ENCODE measurements at regions not wholly inside any gene's neighbourhood (a gene's known extent, or its start where the extent isn't known, plus 50 kb on each side); places are given as distances from the start of the nearest gene placed in this dataset.
"Not testable (repeated sequence)": the region's sequence is repeated elsewhere in the genome, so short reads cannot be mapped to it uniquely, and the experiment has no call there.

GRCh38 chr13:87553142-87553541 is 118.0 kb upstream of the SLITRK5 start:
- no peak overlapping the region for H3K4me3 ChIP-seq (ENCODE audit: insufficient read depth, low read depth, low read length)
- H3K36me3 ChIP-seq (ENCODE audit: control insufficient read depth, insufficient read depth, low read length): no peaks in the 10 kb centered on the region
- H3K27me3 ChIP-seq (ENCODE audit: control insufficient read depth, insufficient read depth, low read length, poor library complexity, severe bottlenecking): no peaks in the 10 kb centered on the region
- no peak overlapping the region for H3K27ac ChIP-seq (ENCODE audit: insufficient read depth, low read depth, low read length, poor library complexity, severe bottlenecking)
- H3K9me3 ChIP-seq (ENCODE audit: control insufficient read depth, low read length): no peaks in the 10 kb centered on the region
- H3K4me1 ChIP-seq (ENCODE audit: control insufficient read depth, insufficient read depth, low read length): no peaks in the 10 kb centered on the region
- 95 to 98% methylated on average over 3 of the region's 3 CpGs for WGBS, 2 experiments

GRCh38 chr13:87554045-87554444 is 117.1 kb upstream of the SLITRK5 start:
- whole genome bisulfite sequencing, 2 experiments: 91 to 98% methylated on average over 2 of the region's 3 CpGs
- H3K4me3 ChIP-seq (ENCODE audit: insufficient read depth, low read depth, low read length): no peak overlapping the region

GRCh38 chr13:87557788-87558187 is 113.4 kb upstream of the SLITRK5 start:
- no peak overlapping the region for H3K4me3 ChIP-seq (ENCODE audit: insufficient read depth, low read depth, low read length)
- no peaks in the 10 kb centered on the region for H3K36me3 ChIP-seq (ENCODE audit: control insufficient read depth, insufficient read depth, low read length)
- H3K27ac ChIP-seq (ENCODE audit: insufficient read depth, low read depth, low read length, poor library complexity, severe bottlenecking): no peak overlapping the region
- WGBS, 2 experiments: no CpG with 5 or more reads among the region's 2 CpGs
- H3K9me3 ChIP-seq (ENCODE audit: control insufficient read depth, low read length): no peaks in the 10 kb centered on the region
- H3K27me3 ChIP-seq (ENCODE audit: control insufficient read depth, insufficient read depth, low read length, poor library complexity, severe bottlenecking): no peaks in the 10 kb centered on the region
- no peaks in the 10 kb centered on the region for H3K4me1 ChIP-seq (ENCODE audit: control insufficient read depth, insufficient read depth, low read length)

More at GRCh38 chr13:87554045-87554444, 117.1 kb upstream of the SLITRK5 start:
- Histone ChIP-seq H3K4me1 (ENCODE audit: control insufficient read depth, insufficient read depth, low read length) (no peaks in the 10 kb centered on the region), H3K36me3 (ENCODE audit: control insufficient read depth, insufficient read depth, low read length) (no peaks in the 10 kb centered on the region), H3K27ac (ENCODE audit: insufficient read depth, low read depth, low read length, poor library complexity, severe bottlenecking) (no peak overlapping the region), H3K9me3 (ENCODE audit: control insufficient read depth, low read length) (no peaks in the 10 kb centered on the region), H3K27me3 (ENCODE audit: control insufficient read depth, insufficient read depth, low read length, poor library complexity, severe bottlenecking) (no peaks in the 10 kb centered on the region)

- 96% methylated on average over 31 of the region's 31 CpGs for WGBS, 2 experiments
- not testable (repeated sequence) for H3K36me3 ChIP-seq (ENCODE audit: control insufficient read depth, insufficient read depth, low read length); H3K4me3 ChIP-seq (ENCODE audit: insufficient read depth, low read depth, low read length); H3K9me3 ChIP-seq (ENCODE audit: control insufficient read depth, low read length); H3K27ac ChIP-seq (ENCODE audit: insufficient read depth, low read depth, low read length, poor library complexity, severe bottlenecking); H3K4me1 ChIP-seq (ENCODE audit: control insufficient read depth, insufficient read depth, low read length); H3K27me3 ChIP-seq (ENCODE audit: control insufficient read depth, insufficient read depth, low read length, poor library complexity, severe bottlenecking)
Measured at GRCh38 chr13:87561580-87561979, 109.6 kb upstream of the SLITRK5 start.

- no peaks in the 10 kb centered on the region for H3K27me3 ChIP-seq (ENCODE audit: control insufficient read depth, insufficient read depth, low read length, poor library complexity, severe bottlenecking)
- H3K9me3 ChIP-seq (ENCODE audit: control insufficient read depth, low read length): no peaks in the 10 kb centered on the region
- H3K36me3 ChIP-seq (ENCODE audit: control insufficient read depth, insufficient read depth, low read length): no peaks in the 10 kb centered on the region
- WGBS, 2 experiments: 78 to 88% methylated on average over 2 of the region's 2 CpGs
- no peaks in the 10 kb centered on the region for H3K4me1 ChIP-seq (ENCODE audit: control insufficient read depth, insufficient read depth, low read length)
- H3K27ac ChIP-seq (ENCODE audit: insufficient read depth, low read depth, low read length, poor library complexity, severe bottlenecking): no peak overlapping the region
- H3K4me3 ChIP-seq (ENCODE audit: insufficient read depth, low read depth, low read length): no peak overlapping the region
Measured at GRCh38 chr13:87570669-87571068, 100.5 kb upstream of the SLITRK5 start.

DNA sequence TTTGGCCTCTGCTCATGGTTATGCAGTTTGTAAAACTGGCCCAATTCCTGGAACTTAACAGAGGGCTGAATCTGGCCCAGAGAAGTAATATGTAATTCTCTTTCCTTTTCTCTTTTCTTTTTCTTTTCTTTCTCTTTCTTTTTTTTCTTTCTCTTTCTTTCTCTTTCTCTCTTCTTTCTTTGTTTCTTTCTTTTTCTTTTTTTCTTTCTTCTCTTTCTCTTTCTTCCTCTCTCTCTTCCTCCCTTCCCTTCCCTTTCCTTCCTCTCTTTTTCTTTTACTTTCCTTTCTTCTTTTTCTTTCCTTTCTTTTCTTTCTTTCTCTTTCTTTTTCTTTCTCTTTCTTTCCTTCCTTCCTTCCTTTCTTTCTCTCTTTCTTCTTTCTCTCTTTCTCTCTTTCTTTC is 88.8 kb upstream of the SLITRK5 start:
- H3K4me1 ChIP-seq (ENCODE audit: control insufficient read depth, insufficient read depth, low read length): no peaks in the 10 kb centered on the region
- H3K9me3 ChIP-seq (ENCODE audit: control insufficient read depth, low read length): no peaks in the 10 kb centered on the region
- no peak overlapping the region for H3K27ac ChIP-seq (ENCODE audit: insufficient read depth, low read depth, low read length, poor library complexity, severe bottlenecking)
- H3K36me3 ChIP-seq (ENCODE audit: control insufficient read depth, insufficient read depth, low read length): no peaks in the 10 kb centered on the region
- H3K27me3 ChIP-seq (ENCODE audit: control insufficient read depth, insufficient read depth, low read length, poor library complexity, severe bottlenecking): no peaks in the 10 kb centered on the region
- no peak overlapping the region for H3K4me3 ChIP-seq (ENCODE audit: insufficient read depth, low read depth, low read length)

- 86 to 93% methylated on average over 1 of the region's 1 CpG for WGBS, 2 experiments
- no peaks in the 10 kb centered on the region for H3K9me3 ChIP-seq (ENCODE audit: control insufficient read depth, low read length)
- no peak overlapping the region for H3K4me3 ChIP-seq (ENCODE audit: insufficient read depth, low read depth, low read length)
- no peaks in the 10 kb centered on the region for H3K27me3 ChIP-seq (ENCODE audit: control insufficient read depth, insufficient read depth, low read length, poor library complexity, severe bottlenecking)
- no peak overlapping the region for H3K27ac ChIP-seq (ENCODE audit: insufficient read depth, low read depth, low read length, poor library complexity, severe bottlenecking)
- H3K4me1 ChIP-seq (ENCODE audit: control insufficient read depth, insufficient read depth, low read length): no peaks in the 10 kb centered on the region
- no peaks in the 10 kb centered on the region for H3K36me3 ChIP-seq (ENCODE audit: control insufficient read depth, insufficient read depth, low read length)
Measured at GRCh38 chr13:87590518-87590917, 80.7 kb upstream of the SLITRK5 start.

GRCh38 chr13:87604437-87604836 is 66.7 kb upstream of the SLITRK5 start:
- not testable (repeated sequence) for H3K27ac ChIP-seq (ENCODE audit: insufficient read depth, low read depth, low read length, poor library complexity, severe bottlenecking); H3K36me3 ChIP-seq (ENCODE audit: control insufficient read depth, insufficient read depth, low read length); H3K4me1 ChIP-seq (ENCODE audit: control insufficient read depth, insufficient read depth, low read length); H3K4me3 ChIP-seq (ENCODE audit: insufficient read depth, low read depth, low read length); H3K9me3 ChIP-seq (ENCODE audit: control insufficient read depth, low read length); H3K27me3 ChIP-seq (ENCODE audit: control insufficient read depth, insufficient read depth, low read length, poor library complexity, severe bottlenecking)
- WGBS, 2 experiments: 86 to 97% methylated on average over 2 of the region's 2 CpGs

DNA sequence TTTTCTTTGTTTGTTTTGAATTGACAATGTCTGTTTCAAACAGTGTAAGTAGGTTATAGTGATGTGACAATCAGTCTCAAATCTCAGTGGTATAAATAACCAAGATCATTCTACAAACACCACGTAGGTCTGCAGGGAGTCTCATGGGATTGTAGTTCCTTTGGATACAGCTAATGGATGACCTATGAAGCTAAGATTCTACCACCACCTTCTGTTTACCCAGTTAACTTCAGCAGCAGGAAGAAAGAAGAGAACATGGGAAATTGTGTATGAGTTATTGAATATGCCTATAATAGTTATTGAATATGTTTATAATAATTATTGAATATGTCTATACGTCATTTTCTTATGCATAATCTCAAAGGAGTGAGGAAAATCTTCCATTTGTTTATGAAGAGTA is 63.9 kb upstream of the SLITRK5 start:
- H3K4me1 ChIP-seq (ENCODE audit: control insufficient read depth, insufficient read depth, low read length): no peaks in the 10 kb centered on the region
- H3K4me3 ChIP-seq (ENCODE audit: insufficient read depth, low read depth, low read length): no peak overlapping the region
- 81% methylated on average over 2 of the region's 2 CpGs; no CpG with 5 or more reads in 1 of the 2 experiments for WGBS, 2 experiments
- no peak overlapping the region for H3K27ac ChIP-seq (ENCODE audit: insufficient read depth, low read depth, low read length, poor library complexity, severe bottlenecking)
- no peaks in the 10 kb centered on the region for H3K9me3 ChIP-seq (ENCODE audit: control insufficient read depth, low read length)
- no peaks in the 10 kb centered on the region for H3K36me3 ChIP-seq (ENCODE audit: control insufficient read depth, insufficient read depth, low read length)
- H3K27me3 ChIP-seq (ENCODE audit: control insufficient read depth, insufficient read depth, low read length, poor library complexity, severe bottlenecking): no peaks in the 10 kb centered on the region

GRCh38 chr13:87614276-87614675 is 56.9 kb upstream of the SLITRK5 start:
- Histone ChIP-seq H3K4me1 (ENCODE audit: control insufficient read depth, insufficient read depth, low read length) (no peaks in the 10 kb centered on the region), H3K9me3 (ENCODE audit: control insufficient read depth, low read length) (no peaks in the 10 kb centered on the region), H3K27me3 (ENCODE audit: control insufficient read depth, insufficient read depth, low read length, poor library complexity, severe bottlenecking) (no peaks in the 10 kb centered on the region), H3K27ac (ENCODE audit: insufficient read depth, low read depth, low read length, poor library complexity, severe bottlenecking) (no peak overlapping the region), H3K36me3 (ENCODE audit: control insufficient read depth, insufficient read depth, low read length) (no peaks in the 10 kb centered on the region), H3K4me3 (ENCODE audit: insufficient read depth, low read depth, low read length) (no peak overlapping the region)
- WGBS, 2 experiments: no CpG with 5 or more reads among the region's 2 CpGs

Data from ectodermal cell (in vitro differentiated cells).